OCI-LY7 (cell line): ENCODE measurements at regions not wholly inside any gene's neighbourhood (a gene's known extent, or its start where the extent isn't known, plus 50 kb on each side); places are given as distances from the start of the nearest gene placed in this dataset.

Experiments used
- BruUV-seq: library from RNA; stranded (reverse); fragments of 400-500 nt; replicated peaks from 2 replicates; lab custom pipeline; 2021; lab: Mats Ljungman, UMichigan
- CTCF ChIA-PET: fragments of 300-600 bp; sonication (Branson Sonifier 250); formaldehyde crosslinking; loops from one replicate; lab custom pipeline; 2022; ENCODE audit warnings: antibody characterized with exemption; ENCODE audit not compliant: unreplicated experiment; lab: Charles Lee
- POLR2A ChIA-PET: fragments of 300-600 bp; sonication (Branson Sonifier 250); formaldehyde crosslinking; loops from one replicate; lab custom pipeline; 2022; ENCODE audit warnings: antibody characterized with exemption; lab: Charles Lee
- DNase-seq: peaks from one replicate; pipeline ENCODE4 v3.0.0-alpha.2; 2015; ENCODE audit warnings: low spot score
- H2AFZ ChIP-seq: fragments of 200-600 bp; sonication (generic), shearing (Covaris generic); 2 replicates; pipeline ENCODE4 v1.6.1; 2014; ENCODE audit warnings: mild to moderate bottlenecking, antibody characterized with exemption, low read length, moderate library complexity
- H3K27ac ChIP-seq: fragments of 200-600 bp; sonication (generic); 2 replicates; pipeline ENCODE4 v1.5.1; 2014; ENCODE audit warnings: mixed run types, low read depth, mild to moderate bottlenecking, moderate library complexity, low read length, inconsistent platforms; ENCODE audit not compliant: poor library complexity, severe bottlenecking
- H3K36me3 ChIP-seq: fragments of 200-600 bp; sonication (generic); 2 replicates; pipeline ENCODE4 v1.6.1; 2014; ENCODE audit warnings: mild to moderate bottlenecking, antibody characterized with exemption, low read length, moderate library complexity, mixed read lengths; ENCODE audit not compliant: insufficient read depth
- H3K4me1 ChIP-seq: fragments of 200-600 bp; sonication (generic); 2 replicates; pipeline ENCODE4 v1.5.1; 2014; ENCODE audit warnings: mild to moderate bottlenecking, low read length; ENCODE audit not compliant: insufficient read depth, poor library complexity, severe bottlenecking
- H3K4me2 ChIP-seq: fragments of 200-600 bp; sonication (generic); 2 replicates; pipeline ENCODE4 v1.6.1; 2014; ENCODE audit warnings: mild to moderate bottlenecking, low read length
- H3K4me3 ChIP-seq: fragments of 200-600 bp; sonication (generic); 2 replicates; pipeline ENCODE4 v1.5.1; 2014; ENCODE audit warnings: mild to moderate bottlenecking, low read depth, low read length; ENCODE audit not compliant: poor library complexity, severe bottlenecking
- H3K79me2 ChIP-seq: fragments of 200-600 bp; sonication (generic); 2 replicates; pipeline ENCODE4 v1.6.1; 2016; ENCODE audit warnings: low read depth, mild to moderate bottlenecking, low read length, moderate library complexity, mixed read lengths; ENCODE audit not compliant: insufficient read depth
- H3K9me2 ChIP-seq: fragments of 200-600 bp; sonication (generic); 2 replicates; pipeline ENCODE4 v1.6.1; 2016; ENCODE audit warnings: mild to moderate bottlenecking, low read length, mixed read lengths; ENCODE audit not compliant: insufficient read depth
- H3K9me3 ChIP-seq: fragments of 200-600 bp; sonication (generic); 2 replicates; pipeline ENCODE4 v1.6.1; 2014; ENCODE audit warnings: mild to moderate bottlenecking, mixed run types, low read length, mixed read lengths
- H4K20me1 ChIP-seq: fragments of 200-600 bp; sonication (generic); 2 replicates; pipeline ENCODE4 v1.6.1; 2014; ENCODE audit warnings: mild to moderate bottlenecking, antibody characterized with exemption, low read length, moderate library complexity, mixed read lengths; ENCODE audit not compliant: insufficient read depth
- CTCF ChIP-seq: fragments of 200-600 bp; sonication (generic); conservative IDR thresholded peaks from 2 replicates; pipeline ENCODE4 v1.5.1; 2014; ENCODE audit warnings: mild to moderate bottlenecking, antibody characterized with exemption, low read length, moderate library complexity, mixed read lengths
- EZH2phosphoT487 ChIP-seq: fragments of 200-600 bp; sonication (generic); IDR thresholded peaks from 2 replicates; pipeline ENCODE4 v1.6.1; 2018; ENCODE audit warnings: low read depth, borderline replicate concordance, mild to moderate bottlenecking, mixed run types, antibody characterized with exemption, low read length, moderate library complexity, mixed read lengths
- intact Hi-C: fragments of 100-400 bp; cut with micrococcal nuclease; formaldehyde crosslinking; loops from one replicate; pipeline ENCODE4 v1.10.0; 2022; ENCODE audit not compliant: unreplicated experiment

- H3K27ac ChIP-seq = no peak overlapping the region
- no peak for DNase-seq
- intact Hi-C loops = no loop called here
- no peaks in the 10 kb centered on the region for H4K20me1 ChIP-seq
- CTCF ChIA-PET = no interaction called here
- H3K9me3 ChIP-seq = no peaks in the 10 kb centered on the region
- H3K79me2 ChIP-seq = no peaks in the 10 kb centered on the region
- POLR2A ChIA-PET = interaction anchor here (0.6 to 1.6 kb wide), 7 partner anchors 10 to 193 kb away, joined by 3 to 4 read pairs (median 4); no protein-coding TSS in a partner anchor
- H3K9me2 ChIP-seq = no peaks in the 10 kb centered on the region
- H3K36me3 ChIP-seq = no peaks in the 10 kb centered on the region
- no peak for TF ChIP-seq CTCF
- TF ChIP-seq EZH2phosphoT487 = no peak
- no TSS peak for BruUV-seq
- H2AFZ ChIP-seq = peak overlapping the region; percentile 36; the same call in 1 of the 2 replicates
- no peak overlapping the region for H3K4me2 ChIP-seq
- no peaks in the 10 kb centered on the region for H3K4me1 ChIP-seq
- H3K4me3 ChIP-seq = no peak overlapping the region
Observed at GRCh38 chr10:30542895-30543288, 86.7 kb downstream of the LYZL2 start.

GRCh38 chr10:30542001-30542894 is 87.3 kb downstream of the LYZL2 start:
- Histone ChIP-seq H3K4me3 (no peak overlapping the region), H3K9me3 (no peaks in the 10 kb centered on the region), H4K20me1 (no peaks in the 10 kb centered on the region), H3K27ac (no peak overlapping the region), H3K4me2 (no peak overlapping the region), H3K36me3 (no peaks in the 10 kb centered on the region), H3K9me2 (no peaks in the 10 kb centered on the region), H3K79me2 (no peaks in the 10 kb centered on the region), H2AFZ (peak overlapping the region; percentile 36; the same call in 1 of the 2 replicates), H3K4me1 (peaks cover 5% of the 10 kb centered on the region)
- BruUV-seq = no TSS peak
- POLR2A ChIA-PET = interaction anchor here (0.6 to 1.6 kb wide), 6 partner anchors 10 to 192 kb away, joined by 3 to 4 read pairs (median 4); no protein-coding TSS in a partner anchor
- TF ChIP-seq CTCF (no peak), EZH2phosphoT487 (no peak)
- no peak for DNase-seq
- CTCF ChIA-PET = no interaction called here
- intact Hi-C loops = no loop called here

GRCh38 chr10:30540276-30540675 is 89.3 kb downstream of the LYZL2 start:
- intact Hi-C loops = no loop called here
- no peaks in the 10 kb centered on the region for H3K9me2 ChIP-seq
- peaks cover 19% of the 10 kb centered on the region for H3K4me1 ChIP-seq
- no peak overlapping the region for H3K4me3 ChIP-seq
- ChIA-PET CTCF (no interaction called here), POLR2A (interaction anchor here (0.8 to 0.9 kb wide), 2 partner anchors 34 to 146 kb away, joined by 3 read pairs; no protein-coding TSS in a partner anchor)
- no peaks in the 10 kb centered on the region for H4K20me1 ChIP-seq
- no peak overlapping the region for H3K4me2 ChIP-seq
- H3K79me2 ChIP-seq = no peaks in the 10 kb centered on the region
- BruUV-seq = no TSS peak
- H3K9me3 ChIP-seq = no peaks in the 10 kb centered on the region
- TF ChIP-seq EZH2phosphoT487 = no peak
- TF ChIP-seq CTCF = no peak
- no peak for DNase-seq
- H2AFZ ChIP-seq = no peak overlapping the region
- no peaks in the 10 kb centered on the region for H3K36me3 ChIP-seq
- H3K27ac ChIP-seq = no peak overlapping the region
